Transverse colon (tissue), 4 donors: ENCODE measurements at regions not wholly inside any gene's neighbourhood (a gene's known extent, or its start where the extent isn't known, plus 50 kb on each side); places are given as distances from the start of the nearest gene placed in this dataset.
"Not testable (repeated sequence)": the region's sequence is repeated elsewhere in the genome, so short reads cannot be mapped to it uniquely, and the experiment has no call there.

Source experiments
- DNase-seq: peaks from one replicate; pipeline ENCODE4 v3.0.0-alpha.2; 2019
- H3K27ac ChIP-seq, 4 donors: fragments of 200-600 bp; sonication (generic); 2 replicates each; pipeline ENCODE4 v1.5.1; 2016 to 2018; ENCODE audit warnings: inconsistent platforms in 4 of 4
- H3K27me3 ChIP-seq: fragments of 200-600 bp; sonication (generic); 2 replicates; pipeline ENCODE4 v1.5.1; 2017; ENCODE audit warnings: inconsistent platforms
- H3K36me3 ChIP-seq, 4 donors: fragments of 200-600 bp; sonication (generic); 2 replicates each; pipeline ENCODE4 v1.5.1; 2017 to 2019; ENCODE audit warnings: inconsistent platforms in 4 of 4
- H3K4me1 ChIP-seq, 4 donors: fragments of 200-600 bp; sonication (generic); 2 replicates each; pipeline ENCODE4 v1.5.1; 2017 to 2020; ENCODE audit warnings: inconsistent platforms in 4 of 4
- H3K4me3 ChIP-seq, 4 donors: fragments of 200-600 bp; sonication (generic); 1 replicate in 1 of 4; 2 replicates in 3 of 4; pipeline versions ENCODE4 v1.5.1 to v1.6.1; 2017 to 2019; ENCODE audit warnings: inconsistent platforms in 4 of 4
- H3K9me3 ChIP-seq, 2 donors: fragments of 200-600 bp; sonication (generic); 2 replicates each; pipeline ENCODE4 v1.5.1; 2017 to 2019; ENCODE audit warnings: inconsistent platforms in 2 of 2
- EP300 ChIP-seq: sonication (generic); formaldehyde crosslinking; IDR thresholded peaks from one replicate; pipeline ENCODE4 v1.6.1; 2017; ENCODE audit warnings: antibody characterized with exemption, low read depth
- POLR2A ChIP-seq: fragments of 450-650 bp; IDR thresholded peaks from one replicate; pipeline ENCODE4 v1.6.1; 2016; ENCODE audit warnings: antibody characterized with exemption, mild to moderate bottlenecking, moderate library complexity
- POLR2AphosphoS5 ChIP-seq, 3 donors: sonication (generic); formaldehyde crosslinking; IDR thresholded peaks; one replicate each; pipeline ENCODE4 v1.6.1; 2016; ENCODE audit warnings: antibody characterized with exemption in 3 of 3
- WGBS, 2 donors: methylation state at CpG; one replicate each; pipeline ENCODE4 v1.1.5; 2018; ENCODE audit warnings: low coverage in 1 of 2; 5-methylcytosine and 5-hydroxymethylcytosine counted together
- in situ Hi-C, 4 donors: fragments of 200-750 bp; cut with MboI; loops; one replicate each; pipeline versions ENCODE4 v1.15.0 to v1.15.1; 2017; ENCODE audit warnings: low sequenced_read_pairs in 3 of 4, low pct_ligation_motif_present in 1 of 4, low pct_unique_long_range_greater_than_20kb in 1 of 4
- intact Hi-C: fragments of 100-400 bp; cut with DNase I; formaldehyde crosslinking; loops from one replicate; pipeline ENCODE4 v1.15.1; 2023; ENCODE audit warnings: low total_unique reads
- TF ChIP-seq, protein P1 (sequence below), 5 experiments: fragments of 200-600 bp in 3 of 5; fragments of 450-650 bp in 2 of 5; sonication (generic) in 3 of 5; IDR thresholded peaks; 1 replicate in 2 of 5; 2 replicates in 3 of 5; pipeline ENCODE4 v1.5.1; 2016 to 2017; ENCODE audit warnings: antibody characterized with exemption in 5 of 5, inconsistent platforms in 3 of 5, mild to moderate bottlenecking in 2 of 5, moderate library complexity in 1 of 5

- intact Hi-C loops: no loop called here
- in situ Hi-C loops: no loop called here
- DNase-seq: no peak
- Histone ChIP-seq H3K9me3 (no peaks in the 10 kb centered on the region), H3K36me3 (no peaks in the 10 kb centered on the region), H3K4me1 (no peaks in the 10 kb centered on the region), H3K27me3 (no peaks in the 10 kb centered on the region), H3K4me3 (no peak overlapping the region), H3K27ac (no peak overlapping the region)
- TF ChIP-seq, protein P1, sequence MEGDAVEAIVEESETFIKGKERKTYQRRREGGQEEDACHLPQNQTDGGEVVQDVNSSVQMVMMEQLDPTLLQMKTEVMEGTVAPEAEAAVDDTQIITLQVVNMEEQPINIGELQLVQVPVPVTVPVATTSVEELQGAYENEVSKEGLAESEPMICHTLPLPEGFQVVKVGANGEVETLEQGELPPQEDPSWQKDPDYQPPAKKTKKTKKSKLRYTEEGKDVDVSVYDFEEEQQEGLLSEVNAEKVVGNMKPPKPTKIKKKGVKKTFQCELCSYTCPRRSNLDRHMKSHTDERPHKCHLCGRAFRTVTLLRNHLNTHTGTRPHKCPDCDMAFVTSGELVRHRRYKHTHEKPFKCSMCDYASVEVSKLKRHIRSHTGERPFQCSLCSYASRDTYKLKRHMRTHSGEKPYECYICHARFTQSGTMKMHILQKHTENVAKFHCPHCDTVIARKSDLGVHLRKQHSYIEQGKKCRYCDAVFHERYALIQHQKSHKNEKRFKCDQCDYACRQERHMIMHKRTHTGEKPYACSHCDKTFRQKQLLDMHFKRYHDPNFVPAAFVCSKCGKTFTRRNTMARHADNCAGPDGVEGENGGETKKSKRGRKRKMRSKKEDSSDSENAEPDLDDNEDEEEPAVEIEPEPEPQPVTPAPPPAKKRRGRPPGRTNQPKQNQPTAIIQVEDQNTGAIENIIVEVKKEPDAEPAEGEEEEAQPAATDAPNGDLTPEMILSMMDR (IDR thresholded peaks at IDR 0.05): no peak
- TF ChIP-seq POLR2A (no peak), EP300 (no peak), POLR2AphosphoS5 (IDR thresholded peaks at IDR 0.05) (no peak)
- WGBS, 2 donors: 82% methylated on average over 6 of the region's 6 CpGs; no CpG with 5 or more reads in 1 of the 2 donors
These were observed 103.9 kb upstream of the PMEPA1 start for GRCh38 chr20:57813509-57814269.

GRCh38 chr20:57812632-57813031 lies 102.8 kb upstream of the PMEPA1 start:
- DNase-seq, H3K36me3 ChIP-seq, H3K4me1 ChIP-seq, H3K9me3 ChIP-seq, in situ Hi-C loops, H3K4me3 ChIP-seq, H3K27ac ChIP-seq, intact Hi-C loops, H3K27me3 ChIP-seq: not testable (repeated sequence)
- WGBS, 2 donors: 79 to 88% methylated on average over 4 of the region's 4 CpGs

- DNase-seq: no peak
- Histone ChIP-seq H3K4me3 (no peak overlapping the region), H3K4me1 (no peaks in the 10 kb centered on the region), H3K36me3 (no peaks in the 10 kb centered on the region), H3K9me3 (no peaks in the 10 kb centered on the region), H3K27me3 (no peaks in the 10 kb centered on the region), H3K27ac (no peak overlapping the region)
- TF ChIP-seq EP300: no peak
- no peak for TF ChIP-seq POLR2AphosphoS5 (IDR thresholded peaks at IDR 0.05)
- no peak for TF ChIP-seq POLR2A
- TF ChIP-seq, protein P1 (IDR thresholded peaks at IDR 0.05): no peak
- 38 to 73% methylated on average over 2 to 9 of the region's 9 CpGs for WGBS, 2 donors
- intact Hi-C loops (no loop called here), in situ Hi-C loops (no loop called here)
These were observed 101.7 kb upstream of the PMEPA1 start for GRCh38 chr20:57811374-57812020.

DNA sequence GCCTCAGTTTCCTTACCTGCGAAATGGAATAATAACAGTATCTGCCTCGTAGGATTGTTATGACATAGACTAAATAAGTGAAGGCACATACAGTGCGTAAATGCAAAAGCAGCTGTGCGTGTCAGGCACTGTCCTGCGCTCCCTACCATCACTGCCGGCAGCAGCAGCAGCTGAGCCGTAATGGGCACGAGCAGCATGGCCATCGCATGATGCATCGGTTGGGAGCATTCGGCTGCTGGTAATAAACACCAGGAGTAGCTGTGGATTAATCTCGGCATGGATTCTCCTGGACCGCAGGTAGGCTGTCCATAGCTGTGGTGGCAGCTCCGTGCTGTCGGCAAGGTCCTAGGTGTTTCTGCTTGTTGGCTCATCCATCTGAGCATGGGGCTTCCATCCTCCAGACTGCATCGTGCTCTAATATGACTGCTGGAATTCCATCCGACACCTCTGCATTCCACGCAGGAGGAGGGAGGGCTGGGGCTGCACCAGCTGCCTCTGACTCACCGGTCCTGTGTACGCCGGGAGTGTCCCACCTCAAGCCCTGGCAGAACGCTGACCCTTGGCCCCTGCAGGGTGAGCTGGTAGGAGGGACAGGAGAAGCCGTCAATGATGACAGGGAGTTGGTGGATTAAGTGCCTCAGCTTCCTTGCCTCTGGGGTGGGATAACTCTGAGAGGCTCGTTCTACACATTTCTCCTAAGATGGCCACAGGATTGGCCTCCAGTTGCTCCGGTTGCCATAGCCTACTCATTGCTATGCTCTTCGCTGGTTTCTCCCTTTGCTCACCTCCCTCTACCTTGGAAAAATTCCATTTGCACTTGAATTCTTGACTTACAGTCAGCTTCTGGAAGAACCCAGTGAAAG lies 100.9 kb upstream of the PMEPA1 start:
- no peak for TF ChIP-seq POLR2AphosphoS5 (IDR thresholded peaks at IDR 0.05)
- TF ChIP-seq, protein P1 (IDR thresholded peaks at IDR 0.05): no peak
- TF ChIP-seq EP300: no peak
- no peak for TF ChIP-seq POLR2A
- no peak overlapping the region for H3K27ac ChIP-seq
- H3K4me1 ChIP-seq: no peaks in the 10 kb centered on the region
- DNase-seq: no peak
- intact Hi-C loops: no loop called here
- H3K4me3 ChIP-seq: no peak overlapping the region
- 40 to 81% methylated on average over 1 to 26 of the region's 26 CpGs for WGBS, 2 donors
- H3K36me3 ChIP-seq: no peaks in the 10 kb centered on the region
- H3K9me3 ChIP-seq: no peaks in the 10 kb centered on the region
- H3K27me3 ChIP-seq: no peaks in the 10 kb centered on the region
- in situ Hi-C loops: no loop called here
